Thyroid gland (tissue), 4 donors: ENCODE measurements at regions not wholly inside any gene's neighbourhood (a gene's known extent, or its start where the extent isn't known, plus 50 kb on each side); places are given as distances from the start of the nearest gene placed in this dataset.

Experiments
- POLR2A ChIP-seq, 2 donors: fragments of 450-650 bp; IDR thresholded peaks; one replicate each; pipeline ENCODE4 v1.6.1; 2017; ENCODE audit warnings: antibody characterized with exemption in 2 of 2, mild to moderate bottlenecking in 2 of 2, moderate library complexity in 1 of 2
- TF ChIP-seq, protein P1 (sequence below), 6 experiments: fragments of 200-600 bp in 3 of 6; fragments of 450-650 bp in 3 of 6; sonication (generic) in 3 of 6; IDR thresholded peaks; one replicate each; pipeline ENCODE4 v1.5.1; 2016 to 2019; ENCODE audit warnings: antibody characterized with exemption in 6 of 6, mild to moderate bottlenecking in 2 of 6, inconsistent platforms in 1 of 6, moderate library complexity in 1 of 6

DNA sequence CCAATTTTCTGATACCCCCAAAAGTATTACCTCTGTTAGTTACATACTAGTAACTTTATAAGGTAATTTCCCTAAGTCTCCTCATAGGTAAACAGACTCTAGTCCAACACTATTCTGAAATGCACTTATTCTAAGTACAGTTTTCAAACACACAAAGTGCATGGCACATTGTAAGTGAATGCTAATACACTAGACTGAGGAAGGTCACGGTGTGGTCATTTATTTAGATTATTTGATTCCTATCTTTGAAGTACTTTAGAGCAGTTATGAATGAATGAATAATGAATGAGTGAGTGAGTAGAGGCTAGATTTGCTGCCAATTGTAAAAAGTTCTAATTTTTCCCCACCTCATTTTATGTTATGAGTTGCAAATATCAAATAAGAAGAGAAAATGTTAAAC lies 132.8 kb upstream of the UGT8 start:
- TF ChIP-seq, protein P1, sequence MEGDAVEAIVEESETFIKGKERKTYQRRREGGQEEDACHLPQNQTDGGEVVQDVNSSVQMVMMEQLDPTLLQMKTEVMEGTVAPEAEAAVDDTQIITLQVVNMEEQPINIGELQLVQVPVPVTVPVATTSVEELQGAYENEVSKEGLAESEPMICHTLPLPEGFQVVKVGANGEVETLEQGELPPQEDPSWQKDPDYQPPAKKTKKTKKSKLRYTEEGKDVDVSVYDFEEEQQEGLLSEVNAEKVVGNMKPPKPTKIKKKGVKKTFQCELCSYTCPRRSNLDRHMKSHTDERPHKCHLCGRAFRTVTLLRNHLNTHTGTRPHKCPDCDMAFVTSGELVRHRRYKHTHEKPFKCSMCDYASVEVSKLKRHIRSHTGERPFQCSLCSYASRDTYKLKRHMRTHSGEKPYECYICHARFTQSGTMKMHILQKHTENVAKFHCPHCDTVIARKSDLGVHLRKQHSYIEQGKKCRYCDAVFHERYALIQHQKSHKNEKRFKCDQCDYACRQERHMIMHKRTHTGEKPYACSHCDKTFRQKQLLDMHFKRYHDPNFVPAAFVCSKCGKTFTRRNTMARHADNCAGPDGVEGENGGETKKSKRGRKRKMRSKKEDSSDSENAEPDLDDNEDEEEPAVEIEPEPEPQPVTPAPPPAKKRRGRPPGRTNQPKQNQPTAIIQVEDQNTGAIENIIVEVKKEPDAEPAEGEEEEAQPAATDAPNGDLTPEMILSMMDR (IDR thresholded peaks at IDR 0.05) = no peak
- TF ChIP-seq POLR2A (IDR thresholded peaks at IDR 0.05) = no peak
